Erythroblast (primary cell): ENCODE measurements at regions not wholly inside any gene's neighbourhood (a gene's known extent, or its start where the extent isn't known, plus 50 kb on each side); places are given as distances from the start of the nearest gene placed in this dataset.

Experiments
- DNase-seq, 2 experiments: peaks; one replicate each; lab custom pipeline; 2025; lab: John Stamatoyannopoulos, UW
- GATA1 ChIP-seq: IDR thresholded peaks from 2 replicates; pipeline ENCODE4 v1.6.1; 2011; ENCODE audit warnings: low read depth, mild to moderate bottlenecking, control low read depth, low read length, moderate library complexity
- POLR2A ChIP-seq: IDR thresholded peaks from 2 replicates; pipeline ENCODE4 v1.6.1; 2011; ENCODE audit warnings: mild to moderate bottlenecking, low read length

DNA sequence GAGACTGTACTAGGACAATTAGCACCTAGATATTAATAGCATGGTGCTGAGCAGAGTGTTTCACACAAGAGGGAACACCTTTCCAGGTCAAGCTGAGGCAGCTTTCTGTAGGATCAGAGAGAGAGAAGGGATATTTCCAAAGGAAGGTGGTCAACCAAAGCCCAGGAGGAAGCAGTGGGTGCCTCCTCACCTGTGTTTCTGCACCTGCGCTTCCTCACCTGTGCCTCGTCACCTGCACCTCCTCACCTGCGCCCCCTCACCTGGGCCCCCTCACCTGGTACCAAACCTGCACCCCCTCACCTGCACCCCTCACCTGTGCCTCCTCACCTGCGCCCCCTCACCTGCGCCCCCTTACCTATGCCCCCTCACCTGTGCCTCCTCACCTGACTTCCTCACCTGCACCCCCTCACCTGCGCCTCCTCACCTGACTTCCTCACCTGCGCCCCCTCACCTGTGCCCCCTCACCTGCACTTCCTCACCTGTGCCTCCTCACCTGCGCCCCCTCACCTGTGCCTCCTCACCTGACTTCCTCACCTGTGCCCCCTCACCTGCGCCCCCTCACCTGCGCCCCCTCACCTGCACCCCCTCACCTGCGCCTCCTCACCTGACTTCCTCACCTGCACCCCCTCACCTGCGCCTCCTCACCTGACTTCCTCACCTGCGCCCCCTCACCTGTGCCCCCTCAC, 67.9 kb downstream of the TTLL2 start:
- peak; percentile 59 to 63 for DNase-seq
- TF ChIP-seq GATA1: no peak
- TF ChIP-seq POLR2A: no peak

- DNase-seq: no peak
- TF ChIP-seq GATA1 (no peak), POLR2A (no peak)
Observed at GRCh38 chr6:167393731-167394130, 68.8 kb downstream of the TTLL2 start.

GRCh38 chr6:167394339-167394738, 69.5 kb downstream of the TTLL2 start:
- no peak for DNase-seq
- TF ChIP-seq POLR2A (no peak), GATA1 (no peak)

DNA sequence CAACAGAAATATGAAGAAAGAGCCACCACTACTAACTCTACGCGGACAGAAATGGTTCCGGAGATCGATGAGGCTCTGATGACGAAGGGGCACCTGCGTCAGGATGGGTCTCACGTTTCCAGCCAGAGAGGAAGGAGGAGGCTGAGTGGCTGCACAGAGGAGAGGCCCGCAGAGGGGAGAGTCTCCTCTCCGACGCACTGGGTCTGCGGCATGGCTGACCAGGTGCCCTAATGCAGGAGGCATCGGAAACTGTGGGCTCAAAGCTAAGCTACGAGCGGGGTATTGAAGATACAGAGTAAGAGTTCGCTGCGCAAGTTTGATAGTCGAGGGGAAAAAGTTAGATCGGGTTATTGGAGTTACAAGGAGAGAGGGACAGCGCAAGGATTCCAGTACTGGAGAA, 69.9 kb downstream of the TTLL2 start:
- no peak for TF ChIP-seq GATA1
- TF ChIP-seq POLR2A: no peak

GRCh38 chr6:167396068-167396658, 71.3 kb downstream of the TTLL2 start:
- no peak for DNase-seq
- TF ChIP-seq GATA1 (no peak), POLR2A (no peak)

More for the DNA sequence above, 69.9 kb downstream of the TTLL2 start:
- DNase-seq: no peak

DNA sequence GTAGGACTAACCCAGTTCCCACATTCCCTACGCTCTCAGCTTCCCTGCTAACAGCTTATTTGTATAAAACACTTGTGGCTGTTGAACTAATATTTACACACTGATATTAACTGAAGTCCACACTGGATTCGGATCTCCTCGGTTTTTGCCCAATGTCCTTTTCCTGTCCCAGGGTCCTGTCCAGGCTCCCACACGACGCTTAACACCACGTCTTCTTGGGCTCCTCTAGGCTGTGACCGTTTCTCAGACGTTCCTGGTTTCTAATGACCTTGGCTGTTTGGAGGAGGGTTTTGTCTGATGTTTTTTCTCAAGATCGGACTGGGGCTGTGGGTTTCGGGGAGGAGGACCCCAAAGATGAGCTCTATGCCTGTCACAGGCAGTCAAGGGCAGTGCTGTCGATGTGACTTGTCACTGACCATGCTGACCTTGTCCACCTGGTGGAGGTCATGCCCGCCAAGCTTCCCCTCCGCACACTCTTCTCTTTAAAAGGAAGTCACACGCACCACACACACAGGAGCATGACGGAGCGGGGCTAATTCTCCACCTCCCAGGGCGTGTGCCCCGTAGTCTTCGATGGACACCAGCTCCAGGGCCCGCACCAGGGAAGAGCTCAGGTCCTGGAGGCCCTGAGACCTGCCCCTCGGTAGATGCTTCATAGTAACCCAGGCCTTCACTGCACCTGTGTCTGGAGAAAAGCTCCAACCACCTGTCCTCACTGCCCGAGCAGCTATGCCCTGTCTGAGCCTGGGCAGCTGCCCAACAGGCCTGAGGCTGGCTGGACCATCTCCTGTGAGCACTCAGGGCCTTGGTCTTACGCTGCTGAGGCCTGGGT, 72.0 kb downstream of the TTLL2 start:
- no peak for TF ChIP-seq GATA1
- TF ChIP-seq POLR2A: no peak
- no peak for DNase-seq

- TF ChIP-seq GATA1: no peak
- TF ChIP-seq POLR2A: no peak
Observed at GRCh38 chr6:167397712-167398111, 72.8 kb downstream of the TTLL2 start.

GRCh38 chr6:167398214-167399050, 73.5 kb downstream of the TTLL2 start:
- TF ChIP-seq POLR2A (no peak), GATA1 (no peak)
- DNase-seq: no peak

More at GRCh38 chr6:167397712-167398111, 72.8 kb downstream of the TTLL2 start:
- DNase-seq: no peak

DNA sequence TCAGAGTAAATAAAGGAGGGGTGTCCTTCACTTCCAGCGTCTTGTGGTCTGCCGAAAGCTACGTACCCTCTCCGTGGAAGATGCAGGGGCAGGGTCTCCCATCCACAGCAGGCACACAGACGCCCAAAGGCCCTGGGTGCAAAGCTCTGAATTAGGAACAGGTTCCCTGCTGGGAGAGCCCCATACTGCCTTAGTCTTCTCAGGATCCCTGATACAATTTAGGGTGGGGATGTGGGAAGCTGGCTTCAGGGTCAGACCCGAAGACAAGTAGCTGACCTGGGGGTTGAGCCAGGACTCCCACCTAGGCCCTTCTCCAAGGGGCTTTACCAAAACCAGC, 74.1 kb downstream of the TTLL2 start:
- no peak for DNase-seq
- TF ChIP-seq POLR2A (no peak), GATA1 (no peak)

DNA sequence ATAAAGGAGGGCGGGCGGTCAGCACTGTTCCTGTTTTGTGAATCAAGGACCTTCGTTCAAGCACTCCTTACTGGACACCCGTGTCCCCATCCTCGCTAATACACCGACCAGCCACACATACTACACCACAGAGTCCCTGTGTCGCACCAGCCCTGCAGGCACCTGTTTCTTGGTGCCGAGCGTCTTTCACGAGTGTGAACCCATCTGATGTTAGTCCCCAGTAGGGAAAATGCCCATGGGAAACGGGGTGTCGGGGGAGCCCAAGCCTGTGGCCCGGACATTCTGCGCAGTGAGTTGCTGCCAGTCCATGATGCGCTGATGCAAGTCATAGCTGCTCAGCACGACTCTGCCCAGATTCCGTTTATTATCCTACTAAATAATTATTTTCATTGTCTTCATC, 74.7 kb downstream of the TTLL2 start:
- no peak for DNase-seq
- TF ChIP-seq GATA1 (no peak), POLR2A (no peak)

- no peak for TF ChIP-seq GATA1
- no peak for TF ChIP-seq POLR2A
- DNase-seq: no peak
Observed at GRCh38 chr6:167400482-167401138, 75.7 kb downstream of the TTLL2 start.

GRCh38 chr6:167401525-167402194, 76.8 kb downstream of the TTLL2 start:
- TF ChIP-seq GATA1: no peak
- no peak for TF ChIP-seq POLR2A
- DNase-seq: no peak
